ENCODE measurements at regions not wholly inside any gene's neighbourhood (a gene's known extent, or its start where the extent isn't known, plus 50 kb on each side); places are given as distances from the start of the nearest gene placed in this dataset.

- Histone ChIP-seq H3K4me1 (replicated peaks in 1 of 2) (no peaks in the 10 kb centered on the region), H3K4me3 (no peak overlapping the region), H3K27ac (no peak overlapping the region)
- no peak for ATAC-seq (replicated peaks in 6 of 8)
- in situ Hi-C loops (cut with MboI; ENCODE audit: low pct_unique_long_range_greater_than_20kb in 2 of 9, low sequenced_read_pairs in 9 of 9, unreplicated experiment in 9 of 9): no loop called here
- WGBS, 10 experiments: 0 to 100% (median 91%) methylated on average over 1 to 2 of the region's 2 CpGs
These were observed 175.6 kb upstream of the LUZP2 start for GRCh38 chr11:24321229-24321628.

GRCh38 chr11:24324211-24324610 lies 172.6 kb upstream of the LUZP2 start:
- no peak for ATAC-seq (replicated peaks in 6 of 8)
- no peaks in the 10 kb centered on the region for H3K4me1 ChIP-seq (replicated peaks in 1 of 2)
- in situ Hi-C loops (cut with MboI; ENCODE audit: low pct_unique_long_range_greater_than_20kb in 2 of 9, low sequenced_read_pairs in 9 of 9, unreplicated experiment in 9 of 9): no loop called here
- H3K27ac ChIP-seq: no peak overlapping the region
- no peak overlapping the region for H3K4me3 ChIP-seq

DNA sequence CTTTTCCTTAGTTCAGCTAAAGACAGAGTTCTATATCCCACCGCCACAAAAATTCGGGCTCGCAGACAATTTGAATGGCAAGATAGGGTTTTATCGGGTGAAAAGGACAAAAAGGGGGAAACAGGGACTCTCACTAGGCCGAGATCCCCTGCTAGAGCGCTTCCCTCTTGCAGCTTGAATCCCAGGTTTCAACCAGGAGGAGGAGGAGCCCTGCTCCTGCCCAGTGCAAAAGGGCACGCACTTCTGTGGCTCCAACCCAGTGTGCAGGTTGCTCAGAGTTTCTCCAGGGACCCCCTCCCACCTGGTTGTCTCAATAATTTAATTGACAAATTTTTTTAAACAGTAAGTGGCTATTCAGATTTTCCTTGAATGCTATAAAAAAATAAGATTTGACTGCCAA lies 152.6 kb upstream of the LUZP2 start:
- no peak overlapping the region for H3K27ac ChIP-seq
- 29 to 96% (median 80%) methylated on average over 2 to 6 of the region's 7 CpGs; no CpG with 5 or more reads in 2 of the 10 experiments for WGBS, 10 experiments
- ATAC-seq (replicated peaks in 6 of 8): no peak
- in situ Hi-C loops (cut with MboI; ENCODE audit: low pct_unique_long_range_greater_than_20kb in 2 of 9, low sequenced_read_pairs in 9 of 9, unreplicated experiment in 9 of 9): no loop called here
- no peak overlapping the region for H3K4me3 ChIP-seq
- H3K4me1 ChIP-seq (replicated peaks in 1 of 2): peaks cover 0 to 3% of the 10 kb centered on the region in 2 donors

GRCh38 chr11:24348908-24349307 lies 147.9 kb upstream of the LUZP2 start:
- no peak for ATAC-seq (replicated peaks in 6 of 8)
- H3K4me1 ChIP-seq (replicated peaks in 1 of 2): no peaks in the 10 kb centered on the region
- no peak overlapping the region for H3K4me3 ChIP-seq
- in situ Hi-C loops (cut with MboI; ENCODE audit: low pct_unique_long_range_greater_than_20kb in 2 of 9, low sequenced_read_pairs in 9 of 9, unreplicated experiment in 9 of 9): no loop called here
- no peak overlapping the region for H3K27ac ChIP-seq

GRCh38 chr11:24351179-24351578 lies 145.7 kb upstream of the LUZP2 start:
- H3K4me3 ChIP-seq: no peak overlapping the region
- no peak overlapping the region for H3K27ac ChIP-seq
- WGBS, 10 experiments: 5 to 91% (median 62%) methylated on average over 1 to 2 of the region's 2 CpGs
- in situ Hi-C loops (cut with MboI; ENCODE audit: low pct_unique_long_range_greater_than_20kb in 2 of 9, low sequenced_read_pairs in 9 of 9, unreplicated experiment in 9 of 9): no loop called here
- no peak for ATAC-seq (replicated peaks in 6 of 8)
- H3K4me1 ChIP-seq (replicated peaks in 1 of 2): no peaks in the 10 kb centered on the region

- ATAC-seq (replicated peaks in 6 of 8): no peak
- in situ Hi-C loops (cut with MboI; ENCODE audit: low pct_unique_long_range_greater_than_20kb in 2 of 9, low sequenced_read_pairs in 9 of 9, unreplicated experiment in 9 of 9): no loop called here
- Histone ChIP-seq H3K4me3 (no peak overlapping the region), H3K4me1 (replicated peaks in 1 of 2) (no peaks in the 10 kb centered on the region), H3K27ac (no peak overlapping the region)
- 0 to 87% (median 42%) methylated on average over 1 to 3 of the region's 3 CpGs; no CpG with 5 or more reads in 5 of the 10 experiments for WGBS, 10 experiments
These were observed 140.4 kb upstream of the LUZP2 start for GRCh38 chr11:24356501-24356900.

GRCh38 chr11:24357620-24358410 lies 139.0 kb upstream of the LUZP2 start:
- in situ Hi-C loops (cut with MboI; ENCODE audit: low pct_unique_long_range_greater_than_20kb in 2 of 9, low sequenced_read_pairs in 9 of 9, unreplicated experiment in 9 of 9): no loop called here
- Histone ChIP-seq H3K4me1 (replicated peaks in 1 of 2) (no peaks in the 10 kb centered on the region), H3K4me3 (no peak overlapping the region), H3K27ac (no peak overlapping the region)
- WGBS, 10 experiments: 8 to 100% (median 72%) methylated on average over 2 to 4 of the region's 8 CpGs
- ATAC-seq (replicated peaks in 6 of 8): peak in 1 of 8 experiments; percentile 11

GRCh38 chr11:24372491-24372890 lies 124.4 kb upstream of the LUZP2 start:
- H3K4me1 ChIP-seq (replicated peaks in 1 of 2): peaks cover 0 to 4% of the 10 kb centered on the region in 2 donors
- H3K27ac ChIP-seq: no peak overlapping the region
- ATAC-seq (replicated peaks in 6 of 8): no peak
- in situ Hi-C loops (cut with MboI; ENCODE audit: low pct_unique_long_range_greater_than_20kb in 2 of 9, low sequenced_read_pairs in 9 of 9, unreplicated experiment in 9 of 9): no loop called here
- no peak overlapping the region for H3K4me3 ChIP-seq
- 0 to 100% (median 82%) methylated on average over 1 of the region's 1 CpG for WGBS, 10 experiments

DNA sequence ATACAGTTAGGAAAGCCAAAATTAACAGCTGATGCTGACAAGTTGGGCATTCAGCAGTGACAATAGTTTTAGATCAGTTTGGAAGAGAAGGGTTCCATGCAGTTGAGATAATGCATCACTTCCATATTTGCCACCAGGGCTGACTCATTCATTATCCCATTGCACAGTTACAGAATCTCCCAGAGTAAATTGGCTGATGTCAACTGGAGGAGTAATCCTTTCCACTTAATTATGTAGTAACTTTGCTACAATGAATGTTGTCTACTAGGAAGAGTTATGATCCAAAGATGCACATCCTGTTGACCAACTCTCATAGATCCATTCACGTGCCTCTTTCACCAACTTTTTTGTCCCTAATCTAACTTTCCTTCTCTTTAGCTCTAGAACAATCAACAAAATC lies 123.3 kb upstream of the LUZP2 start:
- Histone ChIP-seq H3K27ac (no peak overlapping the region), H3K4me3 (no peak overlapping the region), H3K4me1 (replicated peaks in 1 of 2) (peaks cover 0 to 4% of the 10 kb centered on the region in 2 donors)
- 91 to 100% (median 100%) methylated on average over 1 of the region's 1 CpG; no CpG with 5 or more reads in 3 of the 10 experiments for WGBS, 10 experiments
- ATAC-seq (replicated peaks in 6 of 8): peak in 2 of 8 experiments; percentile 38 to 49
- in situ Hi-C loops (cut with MboI; ENCODE audit: low pct_unique_long_range_greater_than_20kb in 2 of 9, low sequenced_read_pairs in 9 of 9, unreplicated experiment in 9 of 9): no loop called here

GRCh38 chr11:24375351-24375750 lies 121.5 kb upstream of the LUZP2 start:
- H3K27ac ChIP-seq: no peak overlapping the region
- in situ Hi-C loops (cut with MboI; ENCODE audit: low pct_unique_long_range_greater_than_20kb in 2 of 9, low sequenced_read_pairs in 9 of 9, unreplicated experiment in 9 of 9): loop anchor here in 1 of 9 experiments (25.0 kb wide), 1 partner anchor 838 kb away; no protein-coding TSS in a partner anchor
- WGBS, 10 experiments: 17 to 100% (median 40%) methylated on average over 1 of the region's 1 CpG; no CpG with 5 or more reads in 3 of the 10 experiments
- peaks cover 0 to 4% of the 10 kb centered on the region in 2 donors for H3K4me1 ChIP-seq (replicated peaks in 1 of 2)
- no peak for ATAC-seq (replicated peaks in 6 of 8)
- H3K4me3 ChIP-seq: no peak overlapping the region

- in situ Hi-C loops (cut with MboI; ENCODE audit: low pct_unique_long_range_greater_than_20kb in 2 of 9, low sequenced_read_pairs in 9 of 9, unreplicated experiment in 9 of 9): loop anchor here in 1 of 9 experiments (25.0 kb wide), 1 partner anchor 839 kb away; no protein-coding TSS in a partner anchor
- WGBS, 10 experiments: 29 to 100% (median 86%) methylated on average over 1 to 3 of the region's 3 CpGs
- Histone ChIP-seq H3K4me1 (replicated peaks in 1 of 2) (peaks cover 0 to 4% of the 10 kb centered on the region in 2 donors), H3K4me3 (no peak overlapping the region), H3K27ac (no peak overlapping the region)
- ATAC-seq (replicated peaks in 6 of 8): no peak
These were observed 120.9 kb upstream of the LUZP2 start for GRCh38 chr11:24375931-24376330.

- no peaks in the 10 kb centered on the region for H3K4me1 ChIP-seq (replicated peaks in 1 of 2)
- in situ Hi-C loops (cut with MboI; ENCODE audit: low pct_unique_long_range_greater_than_20kb in 2 of 9, low sequenced_read_pairs in 9 of 9, unreplicated experiment in 9 of 9): loop anchor here in 1 of 9 experiments (25.0 kb wide), 1 partner anchor 846 kb away; no protein-coding TSS in a partner anchor
- WGBS, 10 experiments: 8 to 100% (median 100%) methylated on average over 1 to 2 of the region's 2 CpGs; no CpG with 5 or more reads in 4 of the 10 experiments
- H3K4me3 ChIP-seq: no peak overlapping the region
- H3K27ac ChIP-seq: no peak overlapping the region
- ATAC-seq (replicated peaks in 6 of 8): no peak
These were observed 113.7 kb upstream of the LUZP2 start for GRCh38 chr11:24383137-24383536.

- H3K4me1 ChIP-seq (replicated peaks in 1 of 2): no peaks in the 10 kb centered on the region
- in situ Hi-C loops (cut with MboI; ENCODE audit: low pct_unique_long_range_greater_than_20kb in 2 of 9, low sequenced_read_pairs in 9 of 9, unreplicated experiment in 9 of 9): loop anchor here in 1 of 9 experiments (25.0 kb wide), 1 partner anchor 847 kb away; no protein-coding TSS in a partner anchor
- peak in 1 of 8 experiments; percentile 85 for ATAC-seq (replicated peaks in 6 of 8)
- H3K27ac ChIP-seq: no peak overlapping the region
- 0 to 100% (median 50%) methylated on average over 1 to 3 of the region's 3 CpGs; no CpG with 5 or more reads in 1 of the 10 experiments for WGBS, 10 experiments
- no peak overlapping the region for H3K4me3 ChIP-seq
These were observed 112.6 kb upstream of the LUZP2 start for GRCh38 chr11:24384240-24384639.

All from motor neuron (in vitro differentiated cells).